GM18870 (cell line): ENCODE measurements at regions not wholly inside any gene's neighbourhood (a gene's known extent, or its start where the extent isn't known, plus 50 kb on each side); places are given as distances from the start of the nearest gene placed in this dataset.
"Not testable (repeated sequence)": the region's sequence is repeated elsewhere in the genome, so short reads cannot be mapped to it uniquely, and the experiment has no call there.

ENCODE experiments used
- ATAC-seq: cut with Tn5 transposase; IDR thresholded peaks from one replicate; pipeline ENCODE4 v1.9.1; 2021; ENCODE audit warnings: moderate library complexity; ENCODE audit not compliant: unreplicated experiment

DNA sequence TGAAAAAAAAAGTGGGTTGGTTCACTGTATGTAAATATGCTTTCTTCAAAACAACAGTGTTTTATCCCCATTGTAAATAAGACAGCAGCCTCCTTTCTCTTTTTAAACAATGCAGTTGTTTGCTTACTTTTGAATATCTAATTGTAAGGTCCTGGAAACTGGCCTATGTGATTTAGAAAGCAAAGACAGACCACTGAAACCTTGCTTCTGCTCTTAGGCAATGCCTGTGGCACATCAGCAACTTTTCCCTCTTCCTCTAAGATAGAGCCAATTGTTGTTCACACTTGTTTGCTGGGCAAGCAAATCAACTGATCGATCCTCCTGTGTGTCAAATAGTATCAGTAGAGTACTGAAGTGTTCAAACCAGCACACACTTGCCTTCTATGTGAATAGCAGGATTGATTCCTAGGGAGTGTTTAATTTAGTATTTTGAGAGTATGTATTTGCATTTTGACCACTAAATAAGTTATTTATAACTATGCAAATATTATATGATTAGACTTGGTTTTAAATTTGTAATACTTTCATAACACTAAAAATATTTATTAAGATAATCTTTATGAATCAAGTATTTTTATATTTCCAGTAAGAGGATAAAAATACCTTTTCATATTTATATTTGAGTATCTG is 55.4 kb upstream of the GRPR start:
- ATAC-seq = peak; percentile 86

DNA sequence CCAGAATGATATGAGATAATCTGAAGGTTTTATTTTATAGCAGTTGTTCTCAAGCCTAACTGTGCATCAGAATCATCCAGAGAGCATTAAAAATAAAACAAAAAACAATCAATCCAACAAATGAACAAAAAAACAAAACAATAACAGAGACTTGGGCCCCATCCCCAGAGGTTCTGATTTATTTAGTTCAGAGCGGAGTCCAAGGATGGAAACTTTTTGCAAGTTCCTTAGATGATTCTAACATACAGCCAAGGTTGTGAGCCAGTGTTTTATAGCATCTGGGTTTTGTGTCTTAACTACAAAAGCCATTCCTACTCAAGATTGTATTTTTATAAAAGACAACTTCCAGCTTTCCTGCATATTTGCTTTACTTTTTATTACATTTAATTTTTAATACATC is 59.4 kb upstream of the GRPR start:
- no peak for ATAC-seq

DNA sequence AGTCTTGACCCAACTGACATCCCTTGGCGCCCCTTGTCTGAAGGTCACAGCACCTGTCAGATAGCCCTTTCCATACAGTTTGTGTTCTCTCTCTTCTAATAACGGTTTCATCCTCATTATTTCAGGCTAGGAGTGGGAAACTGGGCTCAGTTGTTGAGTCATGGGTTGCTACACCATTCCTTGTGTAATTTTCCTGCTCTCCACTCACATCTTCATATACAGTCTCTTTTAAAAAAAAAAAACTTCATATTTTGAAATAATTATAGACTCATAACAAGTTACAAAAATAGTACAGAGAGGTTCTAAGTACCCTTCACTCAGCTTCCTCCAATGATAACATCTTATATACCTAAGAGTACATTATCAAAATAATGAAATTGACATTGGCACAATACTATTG is 60.2 kb upstream of the GRPR start:
- ATAC-seq = no peak

GRCh38 chrX:16061296-16061695 is 62.1 kb upstream of the GRPR start:
- ATAC-seq = no peak

- ATAC-seq = no peak
Observed at GRCh38 chrX:16060252-16060651, 63.1 kb upstream of the GRPR start.

GRCh38 chrX:16049126-16049525 is 74.2 kb upstream of the GRPR start:
- ATAC-seq = not testable (repeated sequence)

DNA sequence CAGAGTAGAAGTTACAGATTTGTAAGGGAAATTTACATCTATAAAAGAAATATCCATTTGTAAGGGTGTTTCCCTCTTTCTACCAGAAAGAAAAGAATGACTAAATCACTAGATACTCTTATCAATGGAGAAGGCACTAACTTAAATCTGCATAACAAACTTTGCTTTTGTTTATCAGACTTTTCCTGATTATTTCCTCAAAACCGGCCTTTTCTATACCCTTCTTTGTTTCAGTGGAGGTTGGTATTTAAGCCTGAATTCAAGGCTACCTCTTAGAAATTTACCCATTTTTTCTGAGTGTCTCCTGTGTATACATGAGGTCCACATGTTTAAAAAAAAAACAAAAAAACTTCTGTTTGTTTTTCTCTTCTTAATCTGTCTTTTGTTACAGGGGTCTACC is 80.4 kb upstream of the GRPR start:
- ATAC-seq = no peak

- ATAC-seq = peak; percentile 58
Observed at GRCh38 chrX:16039834-16040233, 83.5 kb upstream of the GRPR start.

DNA sequence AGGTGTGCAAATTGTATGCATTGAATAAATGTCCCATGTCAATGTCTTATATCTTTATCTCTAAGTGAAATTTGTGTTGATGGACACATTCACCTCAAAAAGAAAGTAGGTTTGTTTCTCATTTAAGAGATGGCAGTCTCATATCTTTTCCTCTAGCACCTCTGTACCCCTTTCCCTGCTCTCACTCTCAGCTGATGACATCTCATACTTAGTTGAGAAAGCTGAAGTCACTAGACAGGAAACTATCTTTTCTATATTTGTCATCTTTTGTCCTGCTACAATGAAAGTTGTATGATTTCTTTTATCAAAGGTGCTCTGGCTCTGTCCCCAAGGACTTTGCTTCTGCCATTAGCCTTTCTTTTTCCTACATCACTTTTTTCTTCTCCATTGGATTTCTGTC is 84.0 kb upstream of the GRPR start:
- peak; percentile 39 for ATAC-seq

- no peak for ATAC-seq
Observed at GRCh38 chrX:16033331-16033730, 90.0 kb upstream of the GRPR start.

GRCh38 chrX:16028576-16028975 is 94.8 kb upstream of the GRPR start:
- no peak for ATAC-seq

DNA sequence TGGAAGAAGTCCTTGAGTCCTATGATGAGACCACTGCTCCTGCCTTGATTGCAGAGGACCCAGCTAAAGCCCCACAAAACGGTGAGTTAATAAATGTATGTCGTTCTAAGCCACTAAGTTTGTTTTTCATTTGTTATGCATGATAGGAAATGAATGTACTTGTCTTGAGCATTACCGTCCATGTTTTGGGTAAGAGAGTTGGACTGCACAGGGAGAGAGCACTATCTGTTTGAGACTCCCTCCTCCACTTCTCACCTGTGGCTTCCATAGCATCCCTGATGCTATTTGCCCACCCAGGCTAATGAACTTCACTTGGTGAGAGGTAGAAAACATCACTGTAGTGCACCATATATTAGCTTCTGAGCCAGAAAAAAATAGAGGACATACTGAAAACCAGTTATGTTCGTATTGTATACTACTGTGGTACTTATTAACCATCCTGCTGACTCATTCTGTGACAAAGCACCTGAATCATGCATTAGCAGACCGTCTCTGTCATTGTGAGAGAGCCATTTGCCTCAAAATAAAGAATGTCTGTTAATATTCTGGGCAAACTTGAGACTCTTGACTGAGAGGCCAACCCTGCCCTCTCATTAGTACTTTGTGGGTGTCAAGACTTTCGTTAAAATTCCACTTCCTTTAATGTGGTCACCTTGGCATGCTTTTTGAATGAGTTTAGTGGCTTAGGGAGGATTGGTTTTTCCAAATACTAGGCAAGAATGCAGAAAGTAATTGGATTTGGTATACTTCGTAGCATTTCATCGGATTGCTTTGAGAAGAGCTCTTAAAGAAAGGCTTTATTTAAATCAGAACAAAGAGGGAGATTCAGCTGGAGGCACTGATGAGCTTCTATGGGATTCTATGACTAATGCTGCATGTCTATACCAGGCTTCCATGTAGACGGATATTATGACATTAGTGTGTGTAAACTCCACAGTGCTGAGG is 99.3 kb upstream of the GRPR start:
- ATAC-seq = peak; percentile 95

- ATAC-seq = no peak
Observed at GRCh38 chrX:16022580-16023200, 100.7 kb upstream of the GRPR start.

DNA sequence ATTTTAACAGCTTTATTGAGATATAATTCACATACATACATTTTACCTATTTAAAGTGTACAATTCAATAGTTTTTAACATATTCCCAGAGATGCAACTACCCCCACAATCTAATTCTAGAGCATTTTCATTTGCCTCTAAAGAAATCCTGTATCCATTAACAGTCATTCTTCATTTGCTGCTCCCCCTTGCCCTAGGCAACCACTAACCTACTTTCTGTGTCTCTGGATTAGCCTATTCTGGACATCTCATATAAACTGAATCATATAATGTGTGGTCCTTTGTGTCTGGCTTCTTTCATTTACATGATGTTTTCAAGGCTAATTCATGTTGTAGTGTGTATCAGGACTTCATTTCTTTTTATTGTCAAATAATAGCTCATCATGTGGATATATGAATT is 105.1 kb upstream of the GRPR start:
- no peak for ATAC-seq

GRCh38 chrX:16014171-16014570 is 109.2 kb upstream of the GRPR start:
- ATAC-seq = no peak

- ATAC-seq = no peak
Observed at GRCh38 chrX:16012250-16012649, 111.1 kb upstream of the GRPR start.

- ATAC-seq = no peak
Observed at GRCh38 chrX:16005917-16006316, 117.4 kb upstream of the GRPR start.

DNA sequence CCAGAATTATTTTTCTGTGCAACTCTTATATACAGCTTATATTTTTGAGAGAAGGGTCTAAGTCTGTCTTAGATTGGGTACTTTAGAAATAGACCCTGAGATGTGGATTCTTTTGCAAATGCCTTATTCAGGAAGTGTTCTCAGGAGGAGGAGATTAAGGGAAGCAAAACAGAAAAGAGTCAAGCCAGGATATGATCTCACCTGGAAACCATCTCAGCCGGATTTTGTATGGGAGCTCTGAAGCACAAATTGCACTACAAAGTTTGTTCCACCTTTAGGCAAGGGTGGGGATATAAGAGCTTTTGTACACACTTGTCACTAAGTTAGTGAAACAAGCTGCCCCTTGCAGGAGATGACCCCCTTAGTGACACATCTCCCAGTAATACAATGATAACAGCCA is 121.2 kb upstream of the GRPR start:
- no peak for ATAC-seq

DNA sequence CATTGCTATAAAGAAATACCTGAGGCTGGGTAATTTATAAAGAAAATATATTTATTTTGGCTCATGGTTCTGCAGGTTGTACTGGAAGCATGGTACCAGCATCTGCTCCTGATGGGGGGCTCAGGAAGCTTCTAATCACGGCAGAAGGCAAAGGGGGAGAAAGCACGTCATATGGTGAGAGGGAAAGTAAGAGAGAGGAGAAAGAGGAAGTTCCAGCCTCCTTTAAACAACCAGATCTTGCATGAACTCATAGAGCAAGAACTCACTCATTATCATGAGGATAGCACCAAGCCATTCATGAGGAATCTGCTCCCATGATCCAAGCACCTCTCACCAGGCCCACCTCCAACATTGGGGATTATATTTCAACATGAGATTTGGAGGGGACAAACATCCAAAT is 125.0 kb upstream of the GRPR start:
- ATAC-seq = no peak

- no peak for ATAC-seq
Observed at GRCh38 chrX:15989716-15990115, 133.6 kb upstream of the GRPR start.

- ATAC-seq = no peak
Observed at GRCh38 chrX:15988661-15989603, 134.3 kb upstream of the AP1S2 start.
